Stimulated activated CD4-positive, alpha-beta T cell treated with anti-CD3 and anti-CD28 coated beads, Interleukin-2, amount 100 ng/mL, for 4 hours (primary cell): ENCODE measurements at regions not wholly inside any gene's neighbourhood (a gene's known extent, or its start where the extent isn't known, plus 50 kb on each side); places are given as distances from the start of the nearest gene placed in this dataset.

Experiments
- DNase-seq: peaks from one replicate; pipeline ENCODE4 v3.0.0-alpha.2; 2020; ENCODE audit warnings: low read depth

GRCh38 chr9:97747201-97747965 is 50.2 kb upstream of the XPA start:
- no peak for DNase-seq

- no peak for DNase-seq
Measured at GRCh38 chr9:97748525-97748924, 51.4 kb upstream of the XPA start.

- no peak for DNase-seq
Measured at GRCh38 chr9:97749928-97750327, 52.8 kb upstream of the XPA start.

- no peak for DNase-seq
Measured at GRCh38 chr9:97751531-97751930, 54.4 kb upstream of the XPA start.

GRCh38 chr9:97752274-97752673 is 55.1 kb upstream of the XPA start:
- DNase-seq, result no peak

GRCh38 chr9:97753364-97753763 is 56.2 kb upstream of the XPA start:
- DNase-seq, result no peak

- no peak for DNase-seq
Measured at GRCh38 chr9:97753975-97754374, 56.8 kb upstream of the XPA start.

- DNase-seq, result no peak
Measured at GRCh38 chr9:97755618-97756267, 58.6 kb upstream of the XPA start.

GRCh38 chr9:97756991-97757390 is 59.9 kb upstream of the XPA start:
- DNase-seq, result no peak

- DNase-seq, result no peak
Measured at GRCh38 chr9:97758334-97758916, 61.3 kb upstream of the XPA start.

GRCh38 chr9:97759581-97760288 is 62.6 kb upstream of the XPA start:
- no peak for DNase-seq

GRCh38 chr9:97761056-97761598 is 64.0 kb upstream of the XPA start:
- DNase-seq, result no peak

- no peak for DNase-seq
Measured at GRCh38 chr9:97761879-97762278, 64.7 kb upstream of the XPA start.

- DNase-seq, result no peak
Measured at GRCh38 chr9:97763874-97764273, 66.7 kb upstream of the XPA start.

GRCh38 chr9:97766092-97766491 is 69.0 kb upstream of the XPA start:
- DNase-seq, result no peak

GRCh38 chr9:97766610-97767009 is 69.5 kb upstream of the XPA start:
- DNase-seq, result no peak

GRCh38 chr9:97767891-97768290 is 70.8 kb upstream of the XPA start:
- no peak for DNase-seq

- no peak for DNase-seq
Measured at GRCh38 chr9:97768746-97769145, 71.6 kb upstream of the XPA start.

GRCh38 chr9:97769208-97769607 is 72.1 kb upstream of the XPA start:
- DNase-seq, result no peak

GRCh38 chr9:97770808-97771372 is 73.8 kb upstream of the XPA start:
- DNase-seq, result no peak

- no peak for DNase-seq
Measured at GRCh38 chr9:97771641-97772040, 74.5 kb upstream of the XPA start.

- no peak for DNase-seq
Measured at GRCh38 chr9:97772145-97772544, 75.0 kb upstream of the XPA start.
